ENCODE measurements at regions not wholly inside any gene's neighbourhood (a gene's known extent, or its start where the extent isn't known, plus 50 kb on each side); places are given as distances from the start of the nearest gene placed in this dataset.

GRCh38 chr9:119802621-119803020, 433.4 kb upstream of the BRINP1 start:
- TF ChIP-seq CTCF (IDR thresholded peaks at IDR 0.05) (no peak), POLR2A (IDR thresholded peaks at IDR 0.05) (no peak)
